Ishikawa (cell line): ENCODE measurements at regions not wholly inside any gene's neighbourhood (a gene's known extent, or its start where the extent isn't known, plus 50 kb on each side); places are given as distances from the start of the nearest gene placed in this dataset.

ENCODE experiments used
- CEBPB ChIP-seq: IDR thresholded peaks from 2 replicates; pipeline ENCODE4 v1.6.1; 2012
- CREB1 ChIP-seq: IDR thresholded peaks from 2 replicates; pipeline ENCODE4 v1.6.1; 2012; ENCODE audit warnings: low read depth
- EGR1 ChIP-seq: IDR thresholded peaks from 2 replicates; pipeline ENCODE4 v1.6.1; 2012
- EP300 ChIP-seq: IDR thresholded peaks from 2 replicates; pipeline ENCODE4 v1.6.1; 2012; ENCODE audit warnings: borderline replicate concordance
- FOXM1 ChIP-seq: IDR thresholded peaks from 2 replicates; pipeline ENCODE4 v1.6.1; 2012; ENCODE audit warnings: low read depth, borderline replicate concordance
- NFIC ChIP-seq: IDR thresholded peaks from 2 replicates; pipeline ENCODE4 v1.6.1; 2012
- RAD21 ChIP-seq: IDR thresholded peaks from 2 replicates; pipeline ENCODE4 v1.6.1; 2012; ENCODE audit warnings: low read depth
- TAF1 ChIP-seq: IDR thresholded peaks from 2 replicates; pipeline ENCODE4 v1.6.1; 2012; ENCODE audit warnings: low read depth, mild to moderate bottlenecking
- TCF12 ChIP-seq: IDR thresholded peaks from 2 replicates; pipeline ENCODE4 v1.6.1; 2012; ENCODE audit warnings: low read depth
- TEAD4 ChIP-seq: IDR thresholded peaks from 2 replicates; pipeline ENCODE4 v1.6.1; 2012
- YY1 ChIP-seq: IDR thresholded peaks from 2 replicates; pipeline ENCODE4 v1.6.1; 2012; ENCODE audit warnings: low read depth
- ZBTB7A ChIP-seq: IDR thresholded peaks from 2 replicates; pipeline ENCODE4 v1.6.1; 2012; ENCODE audit warnings: low read depth
- TF ChIP-seq, protein P1 (sequence below): IDR thresholded peaks from 2 replicates; pipeline ENCODE4 v1.6.1; 2012
- TF ChIP-seq, protein P2 (sequence below): IDR thresholded peaks from 2 replicates; pipeline ENCODE4 v1.6.1; 2012
- TF ChIP-seq, protein P3 (sequence below): IDR thresholded peaks from 2 replicates; pipeline ENCODE4 v1.6.1; 2012; ENCODE audit warnings: low read depth, mild to moderate bottlenecking

DNA sequence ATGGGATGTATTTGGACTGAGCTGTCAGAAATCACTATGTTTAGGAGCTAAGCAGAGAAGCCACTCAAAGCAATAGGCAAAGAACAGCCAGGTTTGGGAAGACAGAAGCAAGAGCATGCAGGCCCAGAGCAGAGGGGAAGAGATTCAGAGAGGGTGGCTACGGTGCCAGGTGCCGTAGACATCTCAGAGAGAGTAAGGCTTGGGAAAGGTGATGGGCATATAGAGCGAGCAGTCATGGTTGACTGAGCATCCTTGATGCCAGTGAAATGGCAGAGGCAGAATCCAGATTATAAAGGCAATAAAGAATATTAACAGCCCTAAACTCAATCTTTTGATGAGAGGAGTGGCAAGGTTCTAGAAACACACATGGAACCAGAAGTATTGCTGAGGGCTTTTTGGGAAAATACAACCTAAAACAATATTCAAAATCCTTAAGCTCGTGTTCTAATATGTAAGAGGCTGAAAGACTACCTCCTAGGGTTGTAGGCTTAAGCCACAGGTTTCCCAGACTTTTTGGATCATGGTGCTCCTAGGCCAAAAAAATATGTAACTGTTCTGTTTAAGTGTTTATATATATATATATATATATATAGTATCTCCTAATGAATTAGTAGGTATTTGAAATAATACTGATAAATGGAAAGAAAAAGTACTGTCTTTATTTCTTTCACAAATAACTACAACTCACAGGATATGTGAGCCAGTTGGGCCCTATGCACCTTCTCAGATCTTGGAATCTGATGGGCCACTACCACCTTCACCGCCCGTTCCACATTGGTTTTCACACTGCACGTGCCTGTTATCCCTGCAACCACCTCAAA lies 113.3 kb downstream of the MYCN start:
- TF ChIP-seq TCF12 (no peak), RAD21 (no peak), TAF1 (no peak)

DNA sequence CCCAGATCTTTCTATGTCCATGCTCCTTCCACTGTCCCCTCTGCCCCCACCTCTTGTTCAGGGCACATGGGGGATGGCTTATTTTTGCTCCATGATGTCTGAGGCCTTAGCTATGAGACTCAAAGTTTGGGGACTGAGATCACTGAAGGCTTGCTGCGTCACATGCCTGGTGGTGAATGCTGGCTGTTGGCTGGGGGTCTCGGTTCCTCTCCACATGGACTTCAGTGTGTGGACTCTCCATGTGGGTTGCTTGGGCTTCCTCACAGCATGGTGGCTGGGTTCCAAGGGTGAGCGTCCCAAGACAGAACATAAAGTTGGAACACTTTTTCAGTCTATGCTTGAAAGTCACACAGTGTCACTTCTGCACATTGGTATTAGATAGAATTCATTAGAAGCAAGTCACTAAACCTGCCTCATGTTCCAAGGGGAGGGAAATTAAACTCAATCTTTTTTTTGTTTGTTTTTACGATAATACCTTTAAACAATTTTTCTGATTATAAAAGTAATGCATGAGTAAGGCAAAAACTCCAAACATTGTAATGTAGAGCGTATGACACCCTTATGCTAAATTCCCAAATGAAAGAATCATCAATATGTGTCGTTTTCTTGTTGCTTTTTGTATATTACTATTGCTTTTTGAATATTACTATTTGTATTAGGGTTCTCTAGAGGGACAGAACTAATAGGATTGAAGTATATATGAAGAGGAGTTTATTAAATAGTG lies 111.7 kb downstream of the MYCN start:
- TF ChIP-seq TCF12 = no peak
- no peak for TF ChIP-seq ZBTB7A
- TF ChIP-seq, protein P1, sequence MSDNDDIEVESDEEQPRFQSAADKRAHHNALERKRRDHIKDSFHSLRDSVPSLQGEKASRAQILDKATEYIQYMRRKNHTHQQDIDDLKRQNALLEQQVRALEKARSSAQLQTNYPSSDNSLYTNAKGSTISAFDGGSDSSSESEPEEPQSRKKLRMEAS = no peak
- no peak for TF ChIP-seq FOXM1
- TF ChIP-seq RAD21 = no peak
- no peak for TF ChIP-seq YY1
- no peak for TF ChIP-seq CREB1
- TF ChIP-seq TEAD4 = no peak
- no peak for TF ChIP-seq TAF1
- TF ChIP-seq EGR1 = no peak
- no peak for TF ChIP-seq EP300
- no peak for TF ChIP-seq CEBPB
- TF ChIP-seq NFIC = no peak
- TF ChIP-seq, protein P2, sequence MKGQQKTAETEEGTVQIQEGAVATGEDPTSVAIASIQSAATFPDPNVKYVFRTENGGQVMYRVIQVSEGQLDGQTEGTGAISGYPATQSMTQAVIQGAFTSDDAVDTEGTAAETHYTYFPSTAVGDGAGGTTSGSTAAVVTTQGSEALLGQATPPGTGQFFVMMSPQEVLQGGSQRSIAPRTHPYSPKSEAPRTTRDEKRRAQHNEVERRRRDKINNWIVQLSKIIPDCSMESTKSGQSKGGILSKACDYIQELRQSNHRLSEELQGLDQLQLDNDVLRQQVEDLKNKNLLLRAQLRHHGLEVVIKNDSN = no peak
- TF ChIP-seq, protein P3, sequence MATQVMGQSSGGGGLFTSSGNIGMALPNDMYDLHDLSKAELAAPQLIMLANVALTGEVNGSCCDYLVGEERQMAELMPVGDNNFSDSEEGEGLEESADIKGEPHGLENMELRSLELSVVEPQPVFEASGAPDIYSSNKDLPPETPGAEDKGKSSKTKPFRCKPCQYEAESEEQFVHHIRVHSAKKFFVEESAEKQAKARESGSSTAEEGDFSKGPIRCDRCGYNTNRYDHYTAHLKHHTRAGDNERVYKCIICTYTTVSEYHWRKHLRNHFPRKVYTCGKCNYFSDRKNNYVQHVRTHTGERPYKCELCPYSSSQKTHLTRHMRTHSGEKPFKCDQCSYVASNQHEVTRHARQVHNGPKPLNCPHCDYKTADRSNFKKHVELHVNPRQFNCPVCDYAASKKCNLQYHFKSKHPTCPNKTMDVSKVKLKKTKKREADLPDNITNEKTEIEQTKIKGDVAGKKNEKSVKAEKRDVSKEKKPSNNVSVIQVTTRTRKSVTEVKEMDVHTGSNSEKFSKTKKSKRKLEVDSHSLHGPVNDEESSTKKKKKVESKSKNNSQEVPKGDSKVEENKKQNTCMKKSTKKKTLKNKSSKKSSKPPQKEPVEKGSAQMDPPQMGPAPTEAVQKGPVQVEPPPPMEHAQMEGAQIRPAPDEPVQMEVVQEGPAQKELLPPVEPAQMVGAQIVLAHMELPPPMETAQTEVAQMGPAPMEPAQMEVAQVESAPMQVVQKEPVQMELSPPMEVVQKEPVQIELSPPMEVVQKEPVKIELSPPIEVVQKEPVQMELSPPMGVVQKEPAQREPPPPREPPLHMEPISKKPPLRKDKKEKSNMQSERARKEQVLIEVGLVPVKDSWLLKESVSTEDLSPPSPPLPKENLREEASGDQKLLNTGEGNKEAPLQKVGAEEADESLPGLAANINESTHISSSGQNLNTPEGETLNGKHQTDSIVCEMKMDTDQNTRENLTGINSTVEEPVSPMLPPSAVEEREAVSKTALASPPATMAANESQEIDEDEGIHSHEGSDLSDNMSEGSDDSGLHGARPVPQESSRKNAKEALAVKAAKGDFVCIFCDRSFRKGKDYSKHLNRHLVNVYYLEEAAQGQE = no peak

DNA sequence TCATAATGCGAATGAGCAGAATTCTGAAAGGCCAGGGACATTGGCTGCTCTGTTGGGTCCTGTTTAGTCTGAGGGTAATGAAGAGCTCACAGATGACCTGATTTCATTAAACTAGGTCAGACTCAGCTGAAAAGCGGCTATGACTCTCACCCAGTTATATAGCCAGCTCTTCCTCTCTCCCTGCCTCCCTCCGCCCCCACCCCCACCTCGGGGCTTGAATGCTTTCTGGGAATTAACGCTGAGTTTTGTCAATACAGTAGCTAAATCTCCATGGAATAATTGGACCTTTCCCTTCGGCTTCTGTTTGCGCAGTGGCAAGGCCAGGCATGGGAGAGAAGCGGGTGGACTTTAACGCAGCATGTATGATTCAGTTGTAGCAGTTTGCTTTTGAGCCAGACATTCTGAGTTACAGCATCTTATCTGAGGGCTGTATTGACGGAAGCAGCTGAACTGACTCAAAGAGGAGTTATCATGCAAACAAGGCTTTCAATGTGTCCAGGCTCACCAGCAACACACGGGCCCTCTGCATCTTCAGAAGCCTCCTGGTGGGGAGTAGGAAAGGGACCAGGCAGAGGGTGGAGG lies 110.6 kb downstream of the MYCN start:
- TF ChIP-seq TCF12 (no peak), RAD21 (no peak), CEBPB (no peak), ZBTB7A (no peak), CREB1 (no peak), TAF1 (no peak), FOXM1 (no peak), TEAD4 (no peak), YY1 (no peak), EGR1 (no peak), EP300 (no peak), NFIC (no peak)
- TF ChIP-seq, protein P1 = no peak
- TF ChIP-seq, protein P2 = no peak
- TF ChIP-seq, protein P3 = no peak

DNA sequence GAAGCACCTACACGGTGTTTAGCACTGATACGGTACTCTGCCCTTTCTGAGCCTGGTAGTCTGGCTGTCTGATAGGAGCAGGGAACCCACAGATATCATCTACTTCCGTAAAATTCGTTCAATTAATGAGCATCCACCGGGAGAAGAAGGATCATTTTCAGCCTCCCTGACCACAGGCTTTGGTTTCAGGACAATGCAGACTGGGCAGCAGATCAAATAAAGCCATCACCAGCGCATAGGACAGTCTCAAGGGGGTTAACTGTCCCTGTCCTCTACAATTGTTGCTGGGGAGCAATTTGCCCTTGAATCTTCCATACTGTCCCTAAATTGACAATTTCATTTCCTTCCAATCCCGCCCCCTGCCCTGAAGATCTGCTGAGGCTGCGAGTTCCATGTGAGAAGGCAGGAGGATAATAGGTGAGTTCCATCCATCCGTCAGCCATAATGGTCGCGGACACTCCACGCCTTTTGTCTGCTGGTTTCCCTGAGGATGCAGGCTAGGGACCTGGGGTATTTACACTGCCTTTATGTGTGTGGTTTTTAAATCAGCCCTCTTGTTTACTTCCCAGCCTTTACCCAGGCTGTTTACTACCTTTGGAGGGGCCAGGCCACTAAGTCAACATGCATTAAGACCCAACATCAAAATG lies 110.0 kb downstream of the MYCN start:
- no peak for TF ChIP-seq EGR1
- TF ChIP-seq TEAD4 = no peak
- TF ChIP-seq, protein P2 = no peak
- TF ChIP-seq NFIC = no peak
- TF ChIP-seq TCF12 = no peak

DNA sequence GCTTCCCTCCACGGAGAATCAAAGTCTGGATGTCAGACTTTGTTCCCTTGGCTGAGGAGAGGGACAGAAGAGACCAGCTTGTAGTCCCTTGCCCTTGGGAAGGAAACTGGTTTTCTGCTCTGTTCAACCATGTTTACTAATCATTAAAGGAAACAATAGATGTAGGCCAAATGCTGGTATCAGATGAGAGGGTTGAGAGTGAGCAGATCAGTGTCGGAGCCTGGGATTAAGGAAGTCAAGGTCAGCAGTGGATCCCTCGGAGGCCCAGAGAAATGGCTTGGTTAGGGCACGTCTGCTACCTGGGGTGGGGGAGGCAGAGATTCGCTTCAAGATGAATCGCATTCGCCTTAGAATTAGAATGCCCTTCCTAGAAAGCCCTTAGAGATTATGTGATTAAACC lies 109.1 kb downstream of the MYCN start:
- TF ChIP-seq YY1 (no peak), FOXM1 (no peak), NFIC (no peak), TCF12 (no peak), CEBPB (no peak), EP300 (no peak), CREB1 (no peak), ZBTB7A (no peak)
- TF ChIP-seq, protein P1 = no peak
